ENCODE measurements at regions not wholly inside any gene's neighbourhood (a gene's known extent, or its start where the extent isn't known, plus 50 kb on each side); places are given as distances from the start of the nearest gene placed in this dataset.

DNA sequence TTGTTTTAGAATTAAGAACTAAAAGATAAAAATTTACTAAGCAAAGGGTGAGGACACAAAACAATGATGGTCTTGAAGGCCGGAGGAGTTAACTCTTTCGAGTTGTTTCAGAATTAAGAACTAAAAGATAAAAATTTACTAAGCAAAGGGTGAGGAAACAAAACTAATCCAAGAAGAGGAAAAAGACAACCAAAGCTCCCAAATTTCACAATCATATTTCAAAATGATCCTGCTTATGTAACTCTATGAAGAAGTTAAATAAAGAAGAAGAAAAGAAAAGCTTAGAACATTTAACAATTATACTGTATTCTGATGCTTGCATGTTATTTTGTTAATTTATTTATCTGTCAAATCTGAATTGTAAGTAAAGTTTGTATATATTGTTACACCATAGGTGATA lies 154.8 kb upstream of the SLIT2 start:
- TF ChIP-seq SIN3A (IDR thresholded peaks at IDR 0.05; ENCODE audit: borderline replicate concordance, insufficient read depth, low read length) (no peak), TAF1 (IDR thresholded peaks at IDR 0.05; ENCODE audit: borderline replicate concordance, insufficient read depth, low read length) (no peak), FOXP2 (optimal IDR thresholded peaks at IDR 0.05; ENCODE audit: borderline replicate concordance, extremely low read depth, extremely low read length, insufficient read depth) (no peak)
- TF ChIP-seq, protein P1, sequence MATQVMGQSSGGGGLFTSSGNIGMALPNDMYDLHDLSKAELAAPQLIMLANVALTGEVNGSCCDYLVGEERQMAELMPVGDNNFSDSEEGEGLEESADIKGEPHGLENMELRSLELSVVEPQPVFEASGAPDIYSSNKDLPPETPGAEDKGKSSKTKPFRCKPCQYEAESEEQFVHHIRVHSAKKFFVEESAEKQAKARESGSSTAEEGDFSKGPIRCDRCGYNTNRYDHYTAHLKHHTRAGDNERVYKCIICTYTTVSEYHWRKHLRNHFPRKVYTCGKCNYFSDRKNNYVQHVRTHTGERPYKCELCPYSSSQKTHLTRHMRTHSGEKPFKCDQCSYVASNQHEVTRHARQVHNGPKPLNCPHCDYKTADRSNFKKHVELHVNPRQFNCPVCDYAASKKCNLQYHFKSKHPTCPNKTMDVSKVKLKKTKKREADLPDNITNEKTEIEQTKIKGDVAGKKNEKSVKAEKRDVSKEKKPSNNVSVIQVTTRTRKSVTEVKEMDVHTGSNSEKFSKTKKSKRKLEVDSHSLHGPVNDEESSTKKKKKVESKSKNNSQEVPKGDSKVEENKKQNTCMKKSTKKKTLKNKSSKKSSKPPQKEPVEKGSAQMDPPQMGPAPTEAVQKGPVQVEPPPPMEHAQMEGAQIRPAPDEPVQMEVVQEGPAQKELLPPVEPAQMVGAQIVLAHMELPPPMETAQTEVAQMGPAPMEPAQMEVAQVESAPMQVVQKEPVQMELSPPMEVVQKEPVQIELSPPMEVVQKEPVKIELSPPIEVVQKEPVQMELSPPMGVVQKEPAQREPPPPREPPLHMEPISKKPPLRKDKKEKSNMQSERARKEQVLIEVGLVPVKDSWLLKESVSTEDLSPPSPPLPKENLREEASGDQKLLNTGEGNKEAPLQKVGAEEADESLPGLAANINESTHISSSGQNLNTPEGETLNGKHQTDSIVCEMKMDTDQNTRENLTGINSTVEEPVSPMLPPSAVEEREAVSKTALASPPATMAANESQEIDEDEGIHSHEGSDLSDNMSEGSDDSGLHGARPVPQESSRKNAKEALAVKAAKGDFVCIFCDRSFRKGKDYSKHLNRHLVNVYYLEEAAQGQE (IDR thresholded peaks at IDR 0.05; ENCODE audit: insufficient read depth in 1 of 2, low read depth in 2 of 2, low read length in 2 of 2): no peak

DNA sequence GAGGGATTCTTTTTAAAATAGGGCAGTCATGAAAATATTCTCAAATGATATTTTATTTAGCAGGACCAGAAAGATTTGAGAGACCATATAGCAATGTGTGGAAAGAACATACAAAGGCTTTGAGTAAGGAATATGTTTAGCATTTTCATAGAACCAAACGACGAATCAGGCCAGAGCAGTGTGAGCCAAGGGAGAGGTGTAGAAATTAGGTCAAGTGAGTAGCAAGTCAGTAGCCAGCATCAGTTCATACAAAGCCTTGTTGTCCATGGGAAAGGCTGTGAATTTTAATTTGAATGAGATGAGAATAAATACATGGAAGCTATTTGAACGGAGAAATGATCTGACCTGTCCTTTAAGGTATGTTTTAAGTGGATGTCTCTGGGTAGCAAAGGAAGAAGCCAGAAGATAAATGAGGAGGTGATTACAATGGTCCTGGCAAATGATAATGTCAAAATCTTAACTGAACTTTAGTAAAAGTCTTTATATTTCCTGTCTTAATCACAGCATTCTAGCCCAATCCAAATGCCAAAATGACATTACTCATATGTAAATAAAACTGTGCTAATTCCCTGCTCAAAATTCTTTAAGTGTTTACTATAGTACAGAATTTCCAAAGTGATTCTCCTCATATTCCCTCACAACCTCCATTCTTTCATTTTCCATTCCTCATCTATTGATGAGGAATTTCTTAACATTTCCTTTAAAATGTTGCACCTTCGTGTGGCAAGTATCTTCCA lies 155.7 kb upstream of the SLIT2 start:
- TF ChIP-seq SIN3A (IDR thresholded peaks at IDR 0.05; ENCODE audit: borderline replicate concordance, insufficient read depth, low read length): no peak
- TF ChIP-seq, protein P1 (IDR thresholded peaks at IDR 0.05; ENCODE audit: insufficient read depth in 1 of 2, low read depth in 2 of 2, low read length in 2 of 2): no peak
- TF ChIP-seq POLR2AphosphoS5 (IDR thresholded peaks at IDR 0.05; ENCODE audit: low read depth, low read length): no peak
- TF ChIP-seq FOXP2 (optimal IDR thresholded peaks at IDR 0.05; ENCODE audit: borderline replicate concordance, extremely low read depth, extremely low read length, insufficient read depth): no peak
- TF ChIP-seq TAF1 (IDR thresholded peaks at IDR 0.05; ENCODE audit: borderline replicate concordance, insufficient read depth, low read length): no peak

- TF ChIP-seq, protein P1 (IDR thresholded peaks at IDR 0.05; ENCODE audit: insufficient read depth in 1 of 2, low read depth in 2 of 2, low read length in 2 of 2): no peak
- TF ChIP-seq TAF1 (IDR thresholded peaks at IDR 0.05; ENCODE audit: borderline replicate concordance, insufficient read depth, low read length): no peak
- TF ChIP-seq FOXP2 (optimal IDR thresholded peaks at IDR 0.05; ENCODE audit: borderline replicate concordance, extremely low read depth, extremely low read length, insufficient read depth): no peak
- no peak for TF ChIP-seq SIN3A (IDR thresholded peaks at IDR 0.05; ENCODE audit: borderline replicate concordance, insufficient read depth, low read length)
- no peak for TF ChIP-seq POLR2AphosphoS5 (IDR thresholded peaks at IDR 0.05; ENCODE audit: low read depth, low read length)
Measured at GRCh38 chr4:20091781-20092180, 159.9 kb upstream of the SLIT2 start.

DNA sequence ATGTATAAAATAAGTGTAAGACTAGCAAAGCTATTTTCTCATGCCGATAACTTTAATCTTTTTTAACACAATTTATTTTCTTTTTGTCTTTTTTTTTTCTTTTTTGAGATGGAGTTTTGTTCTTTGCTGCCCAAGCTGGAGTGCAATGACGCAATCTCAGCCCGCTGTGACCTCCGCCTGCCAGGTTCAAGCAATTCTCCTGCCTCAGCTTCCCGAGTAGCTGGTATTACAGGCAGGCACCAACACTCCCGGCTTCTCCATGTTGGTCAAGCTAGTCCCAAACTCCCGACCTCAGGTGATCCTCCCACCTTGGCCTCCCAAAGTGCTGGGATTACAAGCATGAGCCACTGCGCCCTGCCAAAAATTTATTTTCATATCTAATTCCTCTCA lies 164.2 kb upstream of the SLIT2 start:
- TF ChIP-seq SIN3A (IDR thresholded peaks at IDR 0.05; ENCODE audit: borderline replicate concordance, insufficient read depth, low read length): no peak
- TF ChIP-seq, protein P1 (IDR thresholded peaks at IDR 0.05; ENCODE audit: insufficient read depth in 1 of 2, low read depth in 2 of 2, low read length in 2 of 2): no peak
- TF ChIP-seq TAF1 (IDR thresholded peaks at IDR 0.05; ENCODE audit: borderline replicate concordance, insufficient read depth, low read length): no peak
- no peak for TF ChIP-seq FOXP2 (optimal IDR thresholded peaks at IDR 0.05; ENCODE audit: borderline replicate concordance, extremely low read depth, extremely low read length, insufficient read depth)
- TF ChIP-seq POLR2AphosphoS5 (IDR thresholded peaks at IDR 0.05; ENCODE audit: low read depth, low read length): no peak

Measured in PFSK-1 (cell line).